ENCODE measurements at regions not wholly inside any gene's neighbourhood (a gene's known extent, or its start where the extent isn't known, plus 50 kb on each side); places are given as distances from the start of the nearest gene placed in this dataset.

DNA sequence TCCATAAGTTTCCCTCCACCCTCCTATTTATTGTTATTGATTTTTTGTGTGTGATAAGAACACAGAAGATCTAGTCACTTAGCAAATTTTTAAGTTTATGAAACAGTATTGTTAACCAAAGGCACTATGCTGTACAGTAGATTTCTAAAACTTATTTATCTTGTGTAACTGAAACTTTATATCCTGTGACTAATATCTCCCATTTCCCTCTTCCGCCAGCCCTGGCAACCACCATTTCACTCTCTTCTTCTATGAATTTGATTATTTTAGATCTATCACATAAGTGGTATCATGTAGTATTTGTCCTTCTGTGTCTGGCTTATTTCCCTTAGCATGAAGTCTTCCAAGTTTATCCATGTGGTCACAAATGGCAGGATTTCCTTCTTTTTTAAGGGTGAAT lies 144.3 kb upstream of the INHBA start:
- TF ChIP-seq, protein P1, sequence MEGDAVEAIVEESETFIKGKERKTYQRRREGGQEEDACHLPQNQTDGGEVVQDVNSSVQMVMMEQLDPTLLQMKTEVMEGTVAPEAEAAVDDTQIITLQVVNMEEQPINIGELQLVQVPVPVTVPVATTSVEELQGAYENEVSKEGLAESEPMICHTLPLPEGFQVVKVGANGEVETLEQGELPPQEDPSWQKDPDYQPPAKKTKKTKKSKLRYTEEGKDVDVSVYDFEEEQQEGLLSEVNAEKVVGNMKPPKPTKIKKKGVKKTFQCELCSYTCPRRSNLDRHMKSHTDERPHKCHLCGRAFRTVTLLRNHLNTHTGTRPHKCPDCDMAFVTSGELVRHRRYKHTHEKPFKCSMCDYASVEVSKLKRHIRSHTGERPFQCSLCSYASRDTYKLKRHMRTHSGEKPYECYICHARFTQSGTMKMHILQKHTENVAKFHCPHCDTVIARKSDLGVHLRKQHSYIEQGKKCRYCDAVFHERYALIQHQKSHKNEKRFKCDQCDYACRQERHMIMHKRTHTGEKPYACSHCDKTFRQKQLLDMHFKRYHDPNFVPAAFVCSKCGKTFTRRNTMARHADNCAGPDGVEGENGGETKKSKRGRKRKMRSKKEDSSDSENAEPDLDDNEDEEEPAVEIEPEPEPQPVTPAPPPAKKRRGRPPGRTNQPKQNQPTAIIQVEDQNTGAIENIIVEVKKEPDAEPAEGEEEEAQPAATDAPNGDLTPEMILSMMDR (IDR thresholded peaks at IDR 0.05 in 8 of 11, conservative IDR thresholded peaks at IDR 0.05 in 3 of 11): no peak
- no peak for TF ChIP-seq POLR2A (IDR thresholded peaks at IDR 0.05)

Measured in spleen (tissue), 7 donors.